ENCODE measurements at regions not wholly inside any gene's neighbourhood (a gene's known extent, or its start where the extent isn't known, plus 50 kb on each side); places are given as distances from the start of the nearest gene placed in this dataset.

DNA sequence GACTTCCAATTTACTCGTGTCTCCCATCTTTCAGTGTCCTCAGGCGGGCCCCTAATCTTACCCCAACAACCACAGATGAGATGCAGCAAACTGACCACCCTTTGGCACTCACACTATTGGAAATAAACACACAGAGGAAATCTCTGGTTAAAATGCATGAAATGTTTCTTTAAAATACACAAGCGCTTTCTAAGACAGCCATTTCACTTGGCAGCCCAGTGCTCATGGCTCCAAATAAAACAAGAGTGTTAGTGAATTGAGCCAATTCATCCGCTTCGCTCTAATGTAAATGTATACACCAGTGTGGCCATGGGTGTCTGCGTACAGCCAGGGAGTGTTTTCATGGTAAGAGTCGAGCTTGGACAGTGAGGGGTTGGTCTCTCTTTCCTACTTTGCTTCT lies 282.9 kb downstream of the CLIC5 start:
- TF ChIP-seq, protein P1, sequence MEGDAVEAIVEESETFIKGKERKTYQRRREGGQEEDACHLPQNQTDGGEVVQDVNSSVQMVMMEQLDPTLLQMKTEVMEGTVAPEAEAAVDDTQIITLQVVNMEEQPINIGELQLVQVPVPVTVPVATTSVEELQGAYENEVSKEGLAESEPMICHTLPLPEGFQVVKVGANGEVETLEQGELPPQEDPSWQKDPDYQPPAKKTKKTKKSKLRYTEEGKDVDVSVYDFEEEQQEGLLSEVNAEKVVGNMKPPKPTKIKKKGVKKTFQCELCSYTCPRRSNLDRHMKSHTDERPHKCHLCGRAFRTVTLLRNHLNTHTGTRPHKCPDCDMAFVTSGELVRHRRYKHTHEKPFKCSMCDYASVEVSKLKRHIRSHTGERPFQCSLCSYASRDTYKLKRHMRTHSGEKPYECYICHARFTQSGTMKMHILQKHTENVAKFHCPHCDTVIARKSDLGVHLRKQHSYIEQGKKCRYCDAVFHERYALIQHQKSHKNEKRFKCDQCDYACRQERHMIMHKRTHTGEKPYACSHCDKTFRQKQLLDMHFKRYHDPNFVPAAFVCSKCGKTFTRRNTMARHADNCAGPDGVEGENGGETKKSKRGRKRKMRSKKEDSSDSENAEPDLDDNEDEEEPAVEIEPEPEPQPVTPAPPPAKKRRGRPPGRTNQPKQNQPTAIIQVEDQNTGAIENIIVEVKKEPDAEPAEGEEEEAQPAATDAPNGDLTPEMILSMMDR (IDR thresholded peaks at IDR 0.05; ENCODE audit: low read depth, low read length): no peak
- TF ChIP-seq POLR2A (IDR thresholded peaks at IDR 0.05; ENCODE audit: extremely low read depth, insufficient read length) (no peak), MYC (IDR thresholded peaks at IDR 0.05; ENCODE audit: low read depth, low read length) (no peak)
- TF ChIP-seq, protein P2, sequence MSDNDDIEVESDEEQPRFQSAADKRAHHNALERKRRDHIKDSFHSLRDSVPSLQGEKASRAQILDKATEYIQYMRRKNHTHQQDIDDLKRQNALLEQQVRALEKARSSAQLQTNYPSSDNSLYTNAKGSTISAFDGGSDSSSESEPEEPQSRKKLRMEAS (IDR thresholded peaks at IDR 0.05; ENCODE audit: low read depth, low read length): no peak
